GM18519 (cell line): ENCODE measurements at regions not wholly inside any gene's neighbourhood (a gene's known extent, or its start where the extent isn't known, plus 50 kb on each side); places are given as distances from the start of the nearest gene placed in this dataset.
"Not testable (repeated sequence)": the region's sequence is repeated elsewhere in the genome, so short reads cannot be mapped to it uniquely, and the experiment has no call there.

Source experiments
- ATAC-seq: cut with Tn5 transposase; IDR thresholded peaks from one replicate; pipeline ENCODE4 v1.9.1; 2021; ENCODE audit warnings: mild to moderate bottlenecking, moderate library complexity; ENCODE audit not compliant: unreplicated experiment, low FRiP score

DNA sequence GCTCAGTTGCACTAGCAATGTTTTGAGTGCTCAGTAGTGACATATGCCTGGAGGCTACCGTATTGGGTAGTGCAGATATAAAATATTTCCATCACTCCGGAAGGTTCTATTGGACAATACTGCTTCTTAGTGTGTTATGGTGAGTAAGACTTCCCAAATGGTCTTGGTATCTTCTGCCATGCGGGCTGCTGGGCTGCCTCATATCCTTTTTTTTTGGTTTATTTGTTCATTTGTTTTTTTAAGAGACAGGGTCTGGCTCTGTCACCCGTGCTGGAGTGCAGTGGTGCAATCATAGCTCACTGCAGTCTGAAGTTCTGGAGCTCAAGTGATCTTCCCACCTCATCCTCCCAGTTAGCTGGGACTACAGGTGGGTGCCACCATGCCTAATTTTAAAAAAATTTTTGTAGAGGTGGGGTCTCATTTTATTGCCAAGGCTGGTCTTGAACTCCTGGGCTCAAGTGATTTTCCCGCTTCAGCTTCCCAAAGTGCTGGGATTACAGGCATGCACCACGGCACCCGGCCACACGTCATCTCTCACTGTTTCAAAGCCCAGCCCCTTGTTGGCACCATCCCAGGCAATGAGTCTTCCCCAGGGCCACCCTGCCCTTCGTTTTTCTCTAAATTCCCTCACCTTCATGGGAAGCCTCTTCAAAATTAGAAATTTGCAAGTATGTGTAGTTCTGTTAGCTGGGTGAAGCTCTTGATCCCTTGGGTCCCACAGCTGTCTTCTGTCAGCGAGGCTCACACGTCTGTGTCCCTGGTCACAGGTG lies 111.0 kb upstream of the KLF14 start:
- ATAC-seq = no peak

DNA sequence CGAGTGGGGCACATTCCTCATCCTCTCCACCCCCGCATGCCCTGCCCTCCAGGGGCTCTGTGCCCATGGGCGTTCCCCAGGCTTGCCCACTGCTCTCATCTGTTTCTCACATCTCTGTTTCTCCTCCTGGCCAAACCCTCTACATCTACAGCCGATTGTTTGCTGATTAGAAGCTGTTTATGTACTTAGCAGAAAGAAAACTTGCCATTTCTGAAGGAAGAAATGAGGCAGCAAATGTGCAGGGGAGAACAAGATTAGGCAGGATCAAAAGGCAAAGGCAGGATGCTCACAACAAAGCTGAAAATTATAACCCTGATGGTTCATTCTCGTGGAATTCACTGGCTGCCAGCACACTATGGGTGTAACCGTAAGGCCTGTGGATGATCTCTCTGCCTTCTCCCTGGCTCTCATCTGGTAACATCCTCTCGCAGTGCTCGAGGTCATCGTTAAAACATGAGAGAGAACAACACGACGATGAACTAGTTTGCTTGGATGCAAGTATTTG lies 111.6 kb upstream of the KLF14 start:
- no peak for ATAC-seq

DNA sequence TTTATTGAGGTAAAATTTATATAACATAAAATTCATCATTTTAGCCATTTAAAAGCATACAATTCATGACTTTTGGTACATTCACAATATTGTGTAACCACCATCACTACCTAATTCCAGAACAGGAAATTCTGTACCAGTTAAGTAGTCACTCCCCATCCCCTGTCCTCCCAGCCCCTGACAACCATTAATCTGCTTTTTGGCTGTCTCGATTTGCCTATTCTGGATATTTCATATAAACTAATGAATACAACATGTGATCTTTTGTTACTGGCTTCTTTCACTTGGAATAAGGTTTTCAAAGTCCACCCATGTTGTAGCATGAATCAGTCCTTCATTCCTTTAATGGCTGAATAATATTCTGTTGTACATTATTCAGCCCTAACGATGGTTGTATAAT lies 115.6 kb upstream of the KLF14 start:
- ATAC-seq = no peak

DNA sequence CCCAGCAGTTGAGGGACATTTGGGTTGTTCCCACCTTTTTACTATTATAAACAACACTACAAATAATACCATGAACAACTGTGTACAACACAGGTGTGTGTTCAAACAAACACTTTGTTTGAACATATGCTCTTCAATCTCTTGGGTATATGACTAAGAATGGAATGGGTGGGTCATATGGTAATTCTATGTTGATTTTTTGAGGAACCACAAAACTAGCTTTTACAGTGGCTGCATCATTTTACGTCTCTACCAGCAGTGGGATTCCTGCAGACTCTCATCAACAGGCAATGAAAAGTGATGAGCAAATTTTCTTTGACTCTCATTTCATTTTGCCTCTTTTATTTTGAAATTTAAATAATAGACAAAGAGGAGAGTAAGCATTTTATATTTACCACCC lies 116.9 kb upstream of the KLF14 start:
- no peak for ATAC-seq

DNA sequence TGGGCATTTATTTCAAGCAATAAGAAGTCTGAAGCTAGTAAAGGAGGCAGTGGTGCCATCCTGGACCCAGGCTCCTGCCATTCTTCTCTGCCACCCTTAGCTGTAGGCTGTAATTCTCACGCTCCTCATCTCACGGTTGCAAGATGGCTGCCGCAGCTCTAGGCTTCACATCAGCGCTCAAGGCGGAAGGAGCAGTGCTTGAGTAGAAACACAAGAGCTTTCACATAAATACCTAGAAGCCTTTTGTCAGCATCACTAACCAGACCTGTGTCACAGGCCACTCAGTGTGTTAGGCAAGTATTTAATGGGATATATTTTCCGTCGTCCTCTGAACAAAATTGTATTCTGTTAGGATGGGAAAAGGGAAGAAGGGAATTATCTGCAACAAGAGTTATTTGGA lies 118.9 kb upstream of the KLF14 start:
- no peak for ATAC-seq

DNA sequence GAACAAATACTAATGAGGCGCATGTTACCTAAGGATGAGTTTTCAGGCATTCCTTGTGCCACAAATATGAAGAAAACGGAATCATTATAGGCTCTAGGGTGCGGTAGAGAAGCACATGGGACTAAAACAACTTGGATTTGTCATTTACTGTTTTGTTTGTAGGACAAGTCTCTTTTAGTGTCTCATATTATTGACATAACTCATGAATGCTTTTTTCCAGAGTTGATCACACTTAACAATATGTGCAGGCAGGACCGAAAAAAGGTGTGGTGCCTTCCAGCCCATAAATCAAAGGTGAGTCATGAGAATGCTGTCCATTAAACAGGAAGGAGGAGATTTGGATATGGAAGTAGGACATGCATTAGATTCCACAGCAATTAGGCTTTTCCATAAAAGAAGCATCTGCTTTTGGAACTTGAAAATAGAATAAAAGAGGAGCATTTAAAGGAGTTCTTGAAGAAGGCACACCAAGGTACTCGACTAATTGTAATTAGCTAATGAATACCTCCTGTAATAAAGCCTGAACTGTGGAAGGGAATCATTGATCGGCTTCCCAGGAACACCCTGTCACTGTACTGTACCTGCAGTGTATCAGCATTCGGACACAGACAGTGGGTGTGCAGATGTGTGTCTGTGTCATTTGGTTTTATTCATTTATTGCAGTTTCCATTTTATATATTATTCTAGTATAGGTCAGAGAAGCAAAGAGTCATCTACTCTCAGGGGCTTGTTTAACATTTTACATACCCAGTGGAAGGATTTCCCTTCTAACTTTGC lies 119.7 kb upstream of the KLF14 start:
- ATAC-seq = no peak

DNA sequence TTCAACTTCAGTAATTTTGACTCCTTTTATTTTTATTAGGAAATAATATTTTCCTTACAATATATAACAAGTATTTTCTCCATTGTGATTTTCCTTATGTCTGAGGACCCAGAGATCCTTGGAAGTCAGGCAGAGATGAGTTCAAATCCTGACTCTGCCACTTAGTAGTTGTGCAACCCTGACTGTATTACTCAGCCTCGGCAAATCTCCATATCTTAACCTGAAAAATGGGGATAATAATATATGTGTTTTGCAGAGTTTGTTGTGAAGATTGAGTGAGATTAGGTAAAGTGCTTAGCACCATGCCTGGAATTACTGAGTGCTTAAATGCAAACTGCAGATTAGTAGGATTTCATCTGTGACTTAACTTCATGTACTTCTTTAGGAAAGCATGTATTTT lies 120.5 kb upstream of the KLF14 start:
- ATAC-seq = no peak

DNA sequence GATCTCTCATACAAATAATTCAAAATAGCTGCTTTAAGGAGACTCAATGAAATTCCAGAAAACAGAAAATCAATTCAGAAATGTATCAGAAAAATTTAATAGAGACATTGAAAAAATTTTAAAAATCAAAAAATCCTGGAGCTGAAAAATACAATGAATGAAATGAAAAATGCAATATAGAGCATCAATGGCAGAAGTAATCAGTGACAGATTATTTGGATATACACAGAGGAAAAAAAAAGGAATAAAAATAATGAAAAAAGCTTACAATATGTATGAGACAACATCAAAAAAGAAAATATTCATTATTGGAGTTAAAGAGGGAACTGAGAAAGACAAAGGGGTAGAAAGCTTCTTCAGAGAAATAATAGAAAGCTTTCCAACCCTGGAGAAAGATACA lies 122.9 kb upstream of the KLF14 start:
- no peak for ATAC-seq

DNA sequence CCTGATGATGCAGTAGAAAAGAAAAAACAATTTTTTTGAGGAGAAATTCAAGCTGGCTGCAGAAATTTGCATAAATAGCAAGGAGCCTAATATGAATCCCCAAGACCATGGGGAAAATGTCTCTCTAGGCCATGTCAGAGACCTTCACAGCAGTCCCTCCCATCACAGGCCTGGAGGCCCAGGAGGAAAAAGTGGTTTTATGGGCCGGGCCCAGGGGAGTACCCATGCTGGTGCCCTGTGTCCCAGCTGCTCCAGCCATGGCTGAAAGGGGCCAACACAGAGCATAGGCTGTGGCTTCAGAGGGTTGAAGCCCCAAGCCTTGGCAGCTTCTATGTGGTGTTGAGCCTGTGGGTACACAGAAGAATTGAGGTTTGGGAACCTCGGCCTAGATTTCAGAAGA lies 126.8 kb upstream of the KLF14 start:
- not testable (repeated sequence) for ATAC-seq

DNA sequence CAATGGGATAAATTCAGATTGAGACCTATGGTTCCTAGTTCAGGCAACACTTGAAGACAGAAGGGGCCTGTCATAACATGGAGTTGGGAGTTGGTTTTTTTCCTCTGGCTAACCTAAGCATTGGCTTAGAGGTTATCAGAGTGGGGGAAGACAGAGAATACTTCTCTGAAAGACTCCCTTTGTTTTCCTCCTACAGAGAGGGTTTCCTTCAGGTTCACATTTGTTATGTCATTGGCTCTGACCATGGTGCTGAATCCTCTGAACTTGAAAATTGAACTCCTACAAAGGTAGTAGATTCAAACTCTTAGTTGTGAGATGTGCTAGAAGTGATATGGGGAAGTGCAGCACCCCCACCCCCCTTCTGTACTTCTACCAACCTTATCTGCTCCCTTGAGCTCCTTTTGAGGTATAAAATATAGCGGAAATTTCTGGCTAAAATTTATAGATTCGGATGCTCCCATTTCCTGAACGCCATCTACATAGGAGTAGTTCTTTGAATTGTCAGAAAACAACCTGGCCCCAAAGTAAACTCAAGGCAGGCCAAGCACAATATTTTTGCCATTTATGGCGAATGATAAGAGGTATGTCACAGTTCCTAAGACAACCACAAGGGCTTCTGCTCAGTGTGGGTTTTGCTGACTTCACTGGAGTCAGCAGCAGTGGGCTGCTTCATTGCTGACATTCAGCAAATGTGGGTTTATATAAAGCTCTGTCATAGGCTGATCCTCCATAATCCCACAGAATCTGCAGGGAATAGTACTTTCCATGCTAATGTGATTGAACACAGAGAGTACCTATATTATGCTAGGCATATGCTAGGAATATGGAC lies 131.6 kb upstream of the KLF14 start:
- no peak for ATAC-seq

DNA sequence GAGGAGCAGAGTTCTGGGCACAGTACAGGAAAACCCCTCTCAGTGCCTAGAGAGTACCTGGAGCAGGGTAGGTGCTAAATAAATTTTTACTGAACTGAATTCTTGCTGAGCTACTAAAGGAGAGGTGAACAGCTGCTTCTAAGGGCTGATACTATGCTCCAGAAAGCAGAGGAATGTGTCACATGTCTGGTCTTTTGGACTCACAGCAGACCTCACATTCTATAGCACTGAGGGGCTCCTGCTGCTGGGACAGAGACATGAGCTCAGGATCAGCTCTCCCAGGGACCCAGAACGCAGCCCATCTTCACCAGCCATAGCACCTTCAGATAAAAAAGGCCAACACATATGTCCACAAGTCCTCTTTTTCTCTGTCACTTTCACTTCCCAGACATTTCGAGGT lies 133.0 kb upstream of the KLF14 start:
- no peak for ATAC-seq

DNA sequence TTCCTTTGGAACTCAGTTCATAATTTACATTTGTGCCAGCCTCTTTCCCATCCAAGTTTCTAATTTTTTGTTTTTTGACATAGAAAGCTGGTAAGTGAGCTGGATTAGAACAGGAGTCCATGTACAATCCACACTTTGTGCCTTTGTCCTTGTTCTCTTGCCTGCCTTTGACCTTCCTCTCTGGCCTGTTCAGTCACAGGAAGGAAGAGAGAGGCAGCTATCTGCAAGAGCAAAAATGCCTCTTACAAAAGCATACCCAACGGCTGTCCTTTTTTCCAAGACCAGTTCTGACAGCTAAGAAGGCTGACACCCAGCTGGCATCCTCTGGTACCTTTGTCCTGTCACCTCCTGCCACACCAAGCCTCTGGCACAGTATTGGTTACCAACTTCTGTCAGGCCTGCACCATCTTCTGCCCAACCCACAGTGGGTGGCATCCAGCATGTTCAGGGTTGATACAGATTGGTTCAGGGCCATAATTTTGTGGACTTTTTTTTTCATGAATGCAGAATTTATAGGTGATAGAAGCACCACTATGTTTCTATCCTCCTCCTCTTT lies 133.7 kb upstream of the KLF14 start:
- no peak for ATAC-seq

DNA sequence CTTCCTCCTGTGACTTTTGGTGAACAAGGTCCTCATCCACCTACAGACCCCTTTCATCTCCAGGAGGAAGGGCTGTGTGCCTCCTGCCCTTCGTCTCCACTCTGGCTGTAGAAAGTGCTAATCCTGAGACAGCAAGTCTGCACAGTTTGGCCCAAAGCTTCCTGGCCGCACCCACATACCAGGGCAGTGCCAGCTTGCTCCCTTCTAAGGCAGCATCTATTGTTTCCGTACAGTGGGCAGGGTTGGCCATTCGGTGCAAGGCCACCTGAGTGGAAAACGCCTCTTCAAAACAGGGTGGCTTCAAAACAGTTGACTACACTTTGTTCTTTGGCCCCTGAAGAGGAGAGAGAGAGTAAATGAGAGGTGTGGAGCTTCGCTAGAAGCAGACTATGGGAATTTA lies 134.1 kb upstream of the KLF14 start:
- ATAC-seq = no peak

DNA sequence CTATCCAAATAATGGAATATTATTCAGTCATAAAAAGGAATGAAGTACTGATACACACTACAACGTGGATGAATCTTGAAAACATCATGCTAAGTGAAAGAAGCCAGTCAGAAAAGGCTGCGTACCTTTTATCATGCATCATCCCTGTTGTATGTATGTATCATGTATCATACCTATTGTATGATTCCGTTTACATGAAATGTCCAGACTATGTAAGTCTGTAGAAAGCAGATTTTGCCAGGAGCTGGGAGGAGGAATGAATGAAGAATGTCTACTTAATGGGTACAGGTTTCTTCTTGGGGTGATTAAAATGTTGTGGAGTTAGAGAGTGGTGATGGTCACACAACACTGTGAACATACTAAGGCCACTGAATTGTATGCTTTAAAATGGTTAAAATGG lies 135.9 kb upstream of the KLF14 start:
- no peak for ATAC-seq

DNA sequence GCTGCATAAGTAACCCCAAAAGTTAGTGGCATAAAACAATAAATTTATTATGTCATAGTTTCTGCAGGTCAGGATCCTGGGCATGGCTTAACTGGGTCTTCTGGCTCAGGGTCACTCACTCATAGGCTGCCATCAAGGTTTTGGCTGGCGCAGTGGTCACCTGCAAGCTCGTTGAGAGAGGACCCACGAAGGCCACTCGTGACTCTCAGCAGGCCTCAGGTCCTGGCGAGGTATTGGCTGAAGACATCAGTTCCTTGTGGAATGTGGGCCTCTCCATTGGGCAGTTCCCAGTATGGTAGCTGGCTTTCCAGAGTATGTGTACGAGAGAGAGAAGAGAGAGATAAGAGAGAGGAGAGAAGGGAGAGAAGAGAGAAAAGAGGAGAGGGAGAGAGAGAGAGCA lies 138.3 kb upstream of the KLF14 start:
- ATAC-seq = no peak

DNA sequence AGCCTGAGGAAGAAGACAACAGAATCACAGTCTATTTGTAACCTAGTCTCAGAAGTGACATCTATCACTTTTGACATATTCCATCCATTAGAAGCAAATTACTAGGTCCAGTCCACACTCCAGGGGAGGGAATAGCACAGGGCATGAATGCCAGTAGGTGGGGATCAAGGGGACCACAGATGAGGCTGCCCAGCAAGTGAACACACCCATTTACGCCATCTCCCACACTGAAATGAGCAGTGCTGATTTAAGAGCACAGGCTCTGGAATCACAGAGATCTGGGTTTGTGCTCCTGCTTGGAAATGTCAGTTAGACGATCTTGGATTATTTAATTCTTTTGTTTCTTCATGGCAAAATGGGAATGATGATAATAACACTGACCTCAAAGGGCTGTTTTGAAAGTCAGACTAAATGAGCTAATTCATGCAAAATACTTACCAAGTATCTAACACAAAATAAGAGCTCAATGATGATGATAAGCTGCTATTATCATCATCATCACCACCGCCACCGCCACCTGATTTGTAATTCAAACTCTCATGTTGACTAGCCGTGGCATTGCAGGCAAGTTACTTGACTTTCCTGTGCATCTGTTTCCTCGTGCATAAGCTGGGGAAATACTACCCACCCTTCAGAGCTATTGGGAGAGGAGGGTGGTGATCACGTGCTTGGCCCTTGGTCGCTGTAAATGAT lies 138.9 kb upstream of the KLF14 start:
- no peak for ATAC-seq

DNA sequence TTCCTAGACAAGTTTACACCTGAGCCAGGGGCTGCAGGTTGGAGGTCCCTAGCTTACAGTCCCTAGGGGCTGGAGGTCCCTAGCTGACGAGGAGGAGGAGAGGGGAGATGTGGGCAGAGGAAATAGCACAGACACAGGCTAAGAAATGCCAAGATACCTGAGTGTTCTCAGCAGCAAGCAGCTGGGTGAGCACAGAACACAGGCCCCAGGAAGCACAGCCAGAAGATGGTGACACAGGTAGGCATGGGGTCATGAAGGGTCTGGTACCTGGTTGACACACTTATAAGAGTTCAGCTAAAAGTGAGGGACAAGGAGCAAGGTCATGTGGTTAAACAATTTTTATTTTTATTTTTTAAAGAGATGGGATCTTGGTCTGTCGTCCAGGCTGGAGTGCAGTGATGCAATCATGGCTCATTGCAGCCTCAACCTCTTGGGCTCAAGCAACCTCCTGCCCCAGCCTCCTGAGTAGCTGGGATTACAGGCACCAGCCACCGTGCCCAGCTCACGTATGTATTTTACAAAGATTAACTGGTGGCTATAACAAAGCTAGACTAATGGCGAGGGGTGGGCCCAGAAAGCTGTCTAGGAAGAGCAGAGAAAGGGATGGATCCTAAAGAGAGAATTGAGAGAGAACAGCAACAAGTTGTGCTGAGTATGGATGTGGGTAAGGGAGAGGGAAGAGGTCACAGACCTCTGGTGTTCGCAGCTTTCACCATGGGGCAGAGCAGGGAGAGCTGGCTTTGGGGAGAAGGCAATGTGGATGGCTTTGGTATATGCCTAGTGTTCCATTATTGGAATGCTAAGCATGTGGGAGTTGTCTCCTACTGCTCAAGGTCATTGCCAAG lies 140.3 kb upstream of the KLF14 start:
- no peak for ATAC-seq

DNA sequence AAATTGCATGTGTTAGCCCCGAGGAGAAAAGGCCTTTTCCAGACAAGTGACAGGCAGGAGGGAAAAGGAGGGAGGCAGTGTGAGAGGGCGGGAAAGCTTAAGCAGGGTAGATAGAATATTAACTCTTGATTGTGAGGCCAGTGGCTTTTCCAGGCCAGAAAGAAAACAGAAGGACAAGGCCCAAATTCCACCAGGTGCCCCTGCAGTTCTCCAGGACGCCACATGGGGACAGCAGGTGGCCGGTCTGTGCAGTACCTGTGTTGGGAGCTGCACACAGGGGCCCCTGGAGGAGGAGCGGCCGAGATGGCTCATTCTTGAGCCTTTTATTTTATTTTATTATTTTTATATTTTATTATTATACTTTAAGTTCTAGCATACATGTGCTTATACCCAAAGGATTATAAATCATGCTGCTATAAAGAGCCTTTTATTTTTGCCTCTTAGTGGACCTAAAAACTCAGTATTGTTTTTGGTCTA lies 141.3 kb upstream of the KLF14 start:
- no peak for ATAC-seq

DNA sequence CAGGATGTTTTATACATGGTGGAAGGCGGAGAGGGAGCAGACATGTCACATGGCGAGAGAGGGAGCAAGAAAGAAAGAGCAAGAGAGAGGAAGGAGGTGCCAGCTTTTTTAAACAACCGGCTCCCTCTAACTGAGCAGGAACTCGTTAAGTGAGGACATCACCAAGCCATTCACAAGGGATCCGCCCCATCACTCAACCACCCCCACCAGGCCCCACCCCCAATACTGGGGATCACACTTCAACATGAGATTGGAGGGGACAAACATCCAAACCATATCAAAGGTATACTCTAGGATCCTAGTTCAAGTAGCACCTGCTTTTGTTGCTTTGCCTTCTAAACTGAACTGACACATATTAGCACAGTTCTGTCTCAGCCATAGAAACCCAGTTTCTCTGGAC lies 141.9 kb upstream of the KLF14 start:
- ATAC-seq = no peak
